ENCODE measurements at regions not wholly inside any gene's neighbourhood (a gene's known extent, or its start where the extent isn't known, plus 50 kb on each side); places are given as distances from the start of the nearest gene placed in this dataset.

GRCh38 chr10:33493497-33493896, 159.0 kb upstream of the NRP1 start:
- DNase-seq (no peak), ATAC-seq (no peak)
- WGBS, 3 donors = 88 to 90% (median 90%) methylated on average over 3 of the region's 3 CpGs
- TF ChIP-seq, protein P1, sequence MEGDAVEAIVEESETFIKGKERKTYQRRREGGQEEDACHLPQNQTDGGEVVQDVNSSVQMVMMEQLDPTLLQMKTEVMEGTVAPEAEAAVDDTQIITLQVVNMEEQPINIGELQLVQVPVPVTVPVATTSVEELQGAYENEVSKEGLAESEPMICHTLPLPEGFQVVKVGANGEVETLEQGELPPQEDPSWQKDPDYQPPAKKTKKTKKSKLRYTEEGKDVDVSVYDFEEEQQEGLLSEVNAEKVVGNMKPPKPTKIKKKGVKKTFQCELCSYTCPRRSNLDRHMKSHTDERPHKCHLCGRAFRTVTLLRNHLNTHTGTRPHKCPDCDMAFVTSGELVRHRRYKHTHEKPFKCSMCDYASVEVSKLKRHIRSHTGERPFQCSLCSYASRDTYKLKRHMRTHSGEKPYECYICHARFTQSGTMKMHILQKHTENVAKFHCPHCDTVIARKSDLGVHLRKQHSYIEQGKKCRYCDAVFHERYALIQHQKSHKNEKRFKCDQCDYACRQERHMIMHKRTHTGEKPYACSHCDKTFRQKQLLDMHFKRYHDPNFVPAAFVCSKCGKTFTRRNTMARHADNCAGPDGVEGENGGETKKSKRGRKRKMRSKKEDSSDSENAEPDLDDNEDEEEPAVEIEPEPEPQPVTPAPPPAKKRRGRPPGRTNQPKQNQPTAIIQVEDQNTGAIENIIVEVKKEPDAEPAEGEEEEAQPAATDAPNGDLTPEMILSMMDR (IDR thresholded peaks at IDR 0.05) = no peak
- Histone ChIP-seq H3K4me3 (no peak overlapping the region), H3K27me3 (ENCODE audit: insufficient read depth in 3 of 3, low read length in 2 of 3) (no peaks in the 10 kb centered on the region), H3K4me1 (no peaks in the 10 kb centered on the region), H3K9me3 (no peaks in the 10 kb centered on the region), H3K36me3 (ENCODE audit: insufficient read depth in 1 of 2, low read depth in 1 of 2) (no peaks in the 10 kb centered on the region), H3K27ac (no peak overlapping the region)
- intact Hi-C loops (cut with DNase I) = no loop called here

- TF ChIP-seq, protein P1 (IDR thresholded peaks at IDR 0.05) = no peak
- DNase-seq (no peak), ATAC-seq (no peak)
- no peaks in the 10 kb centered on the region for H3K36me3 ChIP-seq (ENCODE audit: insufficient read depth in 1 of 2, low read depth in 1 of 2)
- intact Hi-C loops (cut with DNase I) = no loop called here
- H3K4me3 ChIP-seq = no peak overlapping the region
- no peaks in the 10 kb centered on the region for H3K4me1 ChIP-seq
- no peak overlapping the region for H3K27ac ChIP-seq
- WGBS, 3 donors = 58 to 69% (median 67%) methylated on average over 4 of the region's 4 CpGs
- H3K27me3 ChIP-seq (ENCODE audit: insufficient read depth in 3 of 3, low read length in 2 of 3) = no peaks in the 10 kb centered on the region
- no peaks in the 10 kb centered on the region for H3K9me3 ChIP-seq
These were observed 158.4 kb upstream of the NRP1 start for GRCh38 chr10:33492701-33493345.

DNA sequence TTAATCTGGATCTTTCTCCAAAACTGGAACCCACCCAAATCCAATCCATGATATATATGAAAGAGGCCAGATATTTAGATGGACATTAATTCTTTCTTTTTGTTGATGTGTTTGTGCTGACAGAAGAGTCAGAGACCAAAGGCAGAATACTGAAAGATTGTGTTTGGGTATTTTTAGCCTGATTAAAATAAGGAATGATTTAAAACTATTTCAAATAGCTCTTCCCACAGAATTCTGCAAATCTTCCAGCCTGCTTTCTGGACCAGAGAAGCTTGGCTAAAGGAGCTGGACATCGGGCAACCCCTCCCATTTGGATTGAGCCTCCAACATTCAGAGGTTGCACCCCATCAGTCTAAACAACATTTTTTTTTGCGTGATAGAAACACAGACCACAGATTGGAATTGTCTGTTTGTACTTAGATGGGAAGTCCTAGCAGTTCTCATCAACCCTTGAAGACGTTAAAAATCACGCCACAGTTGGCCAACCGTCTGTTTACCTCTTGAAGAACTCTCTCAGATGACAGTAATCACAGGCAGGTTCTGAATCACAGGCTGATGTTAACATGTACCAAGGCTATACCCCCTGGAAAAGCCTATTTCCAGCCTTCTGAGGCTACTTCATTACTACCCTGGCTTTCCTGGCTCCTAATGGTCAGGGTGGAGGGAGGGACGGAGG, 155.2 kb upstream of the NRP1 start:
- no peak overlapping the region for H3K4me3 ChIP-seq
- ATAC-seq (no peak), DNase-seq (no peak)
- no peaks in the 10 kb centered on the region for H3K27me3 ChIP-seq (ENCODE audit: insufficient read depth in 3 of 3, low read length in 2 of 3)
- no peak overlapping the region for H3K27ac ChIP-seq
- no peaks in the 10 kb centered on the region for H3K9me3 ChIP-seq
- TF ChIP-seq, protein P1 (IDR thresholded peaks at IDR 0.05) = no peak
- no peaks in the 10 kb centered on the region for H3K4me1 ChIP-seq
- H3K36me3 ChIP-seq (ENCODE audit: insufficient read depth in 1 of 2, low read depth in 1 of 2) = no peaks in the 10 kb centered on the region
- intact Hi-C loops (cut with DNase I) = loop anchor here in 1 of 2 donors (5.0 kb wide), 1 partner anchor 133 kb away; no protein-coding TSS in a partner anchor
- 77 to 83% (median 81%) methylated on average over 6 of the region's 6 CpGs for WGBS, 3 donors

- intact Hi-C loops (cut with DNase I) = loop anchor here in 1 of 2 donors (5.0 kb wide), 1 partner anchor 135 kb away; no protein-coding TSS in a partner anchor
These were observed 152.7 kb upstream of the NRP1 start for GRCh38 chr10:33487014-33487776.

More at GRCh38 chr10:33487014-33487776, 152.7 kb upstream of the NRP1 start:
- ATAC-seq = no peak
- H3K4me1 ChIP-seq = no peaks in the 10 kb centered on the region
- WGBS, 3 donors = 70 to 72% (median 71%) methylated on average over 4 of the region's 4 CpGs
- no peaks in the 10 kb centered on the region for H3K9me3 ChIP-seq
- no peaks in the 10 kb centered on the region for H3K27me3 ChIP-seq (ENCODE audit: insufficient read depth in 3 of 3, low read length in 2 of 3)
- H3K4me3 ChIP-seq = no peak overlapping the region
- no peak overlapping the region for H3K27ac ChIP-seq
- H3K36me3 ChIP-seq (ENCODE audit: insufficient read depth in 1 of 2, low read depth in 1 of 2) = no peaks in the 10 kb centered on the region
- TF ChIP-seq, protein P1 (IDR thresholded peaks at IDR 0.05) = no peak
- DNase-seq = no peak

Measured in psoas muscle (tissue), 7 donors.